Heart right ventricle (tissue), 16 donors: ENCODE measurements at regions not wholly inside any gene's neighbourhood (a gene's known extent, or its start where the extent isn't known, plus 50 kb on each side); places are given as distances from the start of the nearest gene placed in this dataset.

Source experiments
- ATAC-seq, 8 donors: fragments of 200-7000 bp; cut with Tn5 transposase; one replicate each; pipeline ENCODE4 v1.9.1; 2020; ENCODE audit warnings: mild to moderate bottlenecking in 8 of 8, moderate library complexity in 8 of 8, moderate number of reproducible peaks in 1 of 8
- DNase-seq, 2 donors: peaks; one replicate each; pipeline ENCODE4 v3.0.0-alpha.2; 2020
- H3K27ac ChIP-seq, 10 donors: fragments of 200-600 bp; sonication (generic) in 2 of 10; one replicate each; pipeline versions ENCODE4 v1.5.0 to v1.8.0; 2020 to 2022; ENCODE audit warnings: mild to moderate bottlenecking in 3 of 10
- H3K27me3 ChIP-seq, 7 donors: fragments of 200-600 bp; one replicate each; pipeline ENCODE4 v1.8.0; 2021 to 2022; ENCODE audit warnings: mild to moderate bottlenecking in 2 of 7
- H3K36me3 ChIP-seq, 9 donors: fragments of 200-600 bp; sonication (generic) in 1 of 9; one replicate each; pipeline versions ENCODE4 v1.5.0 to v1.8.0; 2020 to 2022; ENCODE audit warnings: mild to moderate bottlenecking in 2 of 9
- H3K4me1 ChIP-seq, 9 donors: fragments of 200-600 bp; sonication (generic) in 1 of 9; one replicate each; pipeline versions ENCODE4 v1.5.0 to v1.8.0; 2020 to 2022; ENCODE audit warnings: mild to moderate bottlenecking in 4 of 9
- H3K4me3 ChIP-seq, 10 donors: fragments of 200-600 bp; sonication (generic) in 2 of 10; one replicate each; pipeline versions ENCODE4 v1.5.0 to v1.8.0; 2020 to 2022; ENCODE audit warnings: mild to moderate bottlenecking in 7 of 10, moderate library complexity in 2 of 10
- H3K9me3 ChIP-seq, 11 donors: fragments of 200-600 bp in 10 of 11; sonication (generic) in 2 of 11; one replicate each; pipeline versions ENCODE4 v1.5.0 to v1.8.0; 2013 to 2022; ENCODE audit warnings: mild to moderate bottlenecking in 2 of 11, control low read depth in 1 of 11, moderate library complexity in 1 of 11
- CTCF ChIP-seq, 9 donors: fragments of 200-600 bp; sonication (generic) in 2 of 9; IDR thresholded peaks; one replicate each; pipeline versions ENCODE4 v1.5.0 to v1.8.0; 2021 to 2022; ENCODE audit warnings: antibody characterized with exemption in 9 of 9, mild to moderate bottlenecking in 5 of 9, moderate library complexity in 1 of 9
- WGBS, 2 donors: extraction: QIAGEN DNeasy Blood & Tissue Kit; methylation state at CpG; one replicate each; pipeline ENCODE4 v1.1.7; 2013; ENCODE audit warnings: inconsistent platforms in 1 of 2; 5-methylcytosine and 5-hydroxymethylcytosine counted together
- intact Hi-C, 10 donors: fragments of 100-400 bp; cut with DNase I; formaldehyde crosslinking; loops; one replicate each; pipeline versions ENCODE4 v1.11.1 to v1.14.2; 2022
- donor health status: Arrhythmogenic right ventricular cardiomyopathy.
- donor health status: ischemic (EF 13 %, LVEDD 7.1; RV severe dilation, severe dysfunction).
- donor health status: healthy with polysubstance abuse.
- donor health status: DM: no; HTN: yes; CAD: no.
- donor health status: DM: no; HTN: no; CAD: no.
- donor health status: ischemic (EF 25% LVEDD 6.9; RV normal size, moderate dysfunction).
- donor health status: ischemic (EF 25% LVEDD 5.7; RV mildly dilated, moderate dysfunction).
- donor health status: healthy.
- donor health status: DM: yes; HTN: yes; CAD: no.
- donor health status: Ischemic cardiomyopathy.
- donor health status: ischemic (EF 35%, LVEDD 5.7; RV mildly dilated, moderate dysfunction).
- donor health status: nonischemic (EF 11% LVEDD 7.7; RV severe dilation, severe dysfunction).
- donor health status: DM: yes; HTN: yes; CAD: no.
- donor health status: PGD.
- donor health status: ischemic (EF 29% LVEDD 5.4; RV normal size, mild dysfunction).
- donor health status: nonischemic (EF 23%, LVEDD 6.1; RV moderate dilation, normal function).

- H3K36me3 ChIP-seq = no peaks in the 10 kb centered on the region
- H3K9me3 ChIP-seq = no peaks in the 10 kb centered on the region
- 94 to 100% methylated on average over 1 of the region's 1 CpG for WGBS, 2 donors
- TF ChIP-seq CTCF (IDR thresholded peaks at IDR 0.05) = no peak
- intact Hi-C loops = no loop called here
- DNase-seq (no peak), ATAC-seq (no peak)
- H3K27me3 ChIP-seq = no peaks in the 10 kb centered on the region
- H3K4me1 ChIP-seq = no peaks in the 10 kb centered on the region
- no peak overlapping the region for H3K27ac ChIP-seq
- H3K4me3 ChIP-seq = no peak overlapping the region
Measured at GRCh38 chrX:141405486-141405852, 163.2 kb upstream of the SPANXC start.

- H3K27ac ChIP-seq = no peak overlapping the region
- no peaks in the 10 kb centered on the region for H3K4me1 ChIP-seq
- intact Hi-C loops = no loop called here
- no peaks in the 10 kb centered on the region for H3K36me3 ChIP-seq
- TF ChIP-seq CTCF (IDR thresholded peaks at IDR 0.05) = no peak
- no peaks in the 10 kb centered on the region for H3K27me3 ChIP-seq
- WGBS, 2 donors = 61 to 64% methylated on average over 6 to 7 of the region's 7 CpGs
- no peaks in the 10 kb centered on the region for H3K9me3 ChIP-seq
- ATAC-seq = no peak
- no peak overlapping the region for H3K4me3 ChIP-seq
- no peak for DNase-seq
Measured at GRCh38 chrX:141402897-141403610, 160.7 kb upstream of the SPANXC start.

- H3K4me1 ChIP-seq = no peaks in the 10 kb centered on the region
- DNase-seq (no peak), ATAC-seq (no peak)
- 42% methylated on average over 1 of the region's 1 CpG for WGBS, 2 donors
- TF ChIP-seq CTCF (IDR thresholded peaks at IDR 0.05) = no peak
- no peak overlapping the region for H3K4me3 ChIP-seq
- no peaks in the 10 kb centered on the region for H3K27me3 ChIP-seq
- no peaks in the 10 kb centered on the region for H3K36me3 ChIP-seq
- intact Hi-C loops = no loop called here
- H3K27ac ChIP-seq = no peak overlapping the region
- no peaks in the 10 kb centered on the region for H3K9me3 ChIP-seq
Measured at GRCh38 chrX:141396536-141396935, 154.2 kb upstream of the SPANXC start.

- ATAC-seq = no peak
- DNase-seq = no peak
- H3K4me3 ChIP-seq = no peak overlapping the region
- WGBS, 2 donors = 27 to 33% methylated on average over 2 of the region's 2 CpGs
- no peaks in the 10 kb centered on the region for H3K27me3 ChIP-seq
- intact Hi-C loops = no loop called here
- H3K9me3 ChIP-seq = peaks cover 0 to 6% (median 0%) of the 10 kb centered on the region in 11 donors
- H3K27ac ChIP-seq = no peak overlapping the region
- H3K4me1 ChIP-seq = no peaks in the 10 kb centered on the region
- H3K36me3 ChIP-seq = no peaks in the 10 kb centered on the region
- no peak for TF ChIP-seq CTCF (IDR thresholded peaks at IDR 0.05)
Measured at GRCh38 chrX:141375011-141375760, 132.9 kb upstream of the SPANXC start.
